T-cell (primary cell): ENCODE measurements at regions not wholly inside any gene's neighbourhood (a gene's known extent, or its start where the extent isn't known, plus 50 kb on each side); places are given as distances from the start of the nearest gene placed in this dataset.

Experiments
- ATAC-seq, 4 experiments: fragments of 200-7000 bp in 3 of 4; fragments of 150-1000 bp in 1 of 4; cut with Tn5 transposase; replicated peaks in 1 of 4; 1 replicate in 3 of 4; 2 replicates in 1 of 4; pipeline ENCODE4 v1.10.0; 2021; ENCODE audit warnings: moderate library complexity in 3 of 4, mild to moderate bottlenecking in 2 of 4, moderate number of reproducible peaks in 1 of 4
- CTCF ChIA-PET, 2 donors: fragments of 300-600 bp; sonication (Branson Sonifier 250); formaldehyde crosslinking; loops; one replicate each; lab custom pipeline; 2022; ENCODE audit warnings: antibody characterized with exemption in 2 of 2; lab: Charles Lee
- POLR2A ChIA-PET, 2 donors: fragments of 300-600 bp; sonication (Branson Sonifier 250); formaldehyde crosslinking; loops; one replicate each; lab custom pipeline; 2022; ENCODE audit warnings: antibody characterized with exemption in 2 of 2; lab: Charles Lee
- DNase-seq, 35 experiments: peaks; one replicate each; pipeline versions ENCODE4 v3.0.0 to v3.0.0-alpha.2; 2013 to 2023
- H3K27ac ChIP-seq: one replicate; pipeline ENCODE4 v1.5.1; 2013; ENCODE audit warnings: low read length
- H3K27me3 ChIP-seq, 2 experiments: replicated peaks in 1 of 2; 1 replicate in 1 of 2; 2 replicates in 1 of 2; pipeline versions ENCODE4 v1.6.1 to v1.7.0; 2013; ENCODE audit warnings: low read length in 1 of 2, mixed read lengths in 1 of 2; ENCODE audit not compliant: control insufficient read depth in 2 of 2, insufficient read depth in 2 of 2; ENCODE audit errors: extremely low read depth in 1 of 2
- H3K36me3 ChIP-seq, 2 donors: 1 replicate in 1 of 2; 2 replicates in 1 of 2; pipeline versions ENCODE4 v1.6.1 to v1.7.0; 2013; ENCODE audit warnings: low read length in 1 of 2; ENCODE audit not compliant: control insufficient read depth in 2 of 2, insufficient read depth in 1 of 2; ENCODE audit errors: extremely low read depth in 1 of 2
- H3K4me1 ChIP-seq, 2 experiments: 1 replicate in 1 of 2; 2 replicates in 1 of 2; pipeline versions ENCODE4 v1.6.1 to v1.7.0; 2013; ENCODE audit warnings: low read length in 2 of 2, mixed read lengths in 1 of 2; ENCODE audit not compliant: insufficient read depth in 2 of 2, control insufficient read depth in 1 of 2; ENCODE audit errors: extremely low read depth in 1 of 2
- H3K4me3 ChIP-seq, 2 donors: 1 replicate in 1 of 2; 2 replicates in 1 of 2; pipeline versions ENCODE4 v1.5.1 to v1.7.0; 2013; ENCODE audit warnings: mild to moderate bottlenecking in 2 of 2, low read length in 1 of 2, moderate library complexity in 1 of 2; ENCODE audit not compliant: control insufficient read depth in 1 of 2; ENCODE audit errors: extremely low read depth in 1 of 2
- H3K9me3 ChIP-seq: 2 replicates; pipeline ENCODE4 v1.7.0; 2013
- H3K27ac Mint-ChIP-seq, 2 donors: one replicate each; pipeline ENCODE4 v1.8.0; 2020 to 2021; ENCODE audit warnings: mild to moderate bottlenecking in 2 of 2, mixed read lengths in 2 of 2
- H3K27me3 Mint-ChIP-seq, 2 donors: one replicate each; pipeline ENCODE4 v1.8.0; 2021 to 2022; ENCODE audit warnings: mixed read lengths in 2 of 2
- H3K36me3 Mint-ChIP-seq: one replicate; pipeline ENCODE4 v1.8.0; 2021; ENCODE audit warnings: mixed read lengths
- H3K4me1 Mint-ChIP-seq, 3 donors: one replicate each; pipeline ENCODE4 v1.8.0; 2020 to 2022; ENCODE audit warnings: mixed read lengths in 3 of 3, mild to moderate bottlenecking in 1 of 3
- H3K4me3 Mint-ChIP-seq, 3 donors: one replicate each; pipeline ENCODE4 v1.8.0; 2020 to 2022; ENCODE audit warnings: mild to moderate bottlenecking in 3 of 3, mixed read lengths in 3 of 3, moderate library complexity in 3 of 3
- H3K9me3 Mint-ChIP-seq, 3 donors: one replicate each; pipeline ENCODE4 v1.8.0; 2020 to 2022; ENCODE audit warnings: mixed read lengths in 3 of 3
- WGBS: methylation state at CpG from one replicate; pipeline ENCODE4 v1.1.5; 2013; ENCODE audit warnings: missing lambda C conversion rate; ENCODE audit not compliant: insufficient coverage; 5-methylcytosine and 5-hydroxymethylcytosine counted together

- H3K9me3 ChIP-seq: no peaks in the 10 kb centered on the region
- H3K27me3 Mint-ChIP-seq: peaks cover 0 to 18% of the 10 kb centered on the region in 2 donors
- H3K36me3 ChIP-seq: no peaks in the 10 kb centered on the region
- 71% methylated on average over 18 of the region's 25 CpGs for WGBS
- H3K36me3 Mint-ChIP-seq: no peaks in the 10 kb centered on the region
- H3K27ac ChIP-seq: no peak overlapping the region
- H3K9me3 Mint-ChIP-seq: no peaks in the 10 kb centered on the region
- ChIA-PET CTCF (interaction anchor here in 1 of 2 donors (0.5 to 0.7 kb wide), 2 partner anchors 151 to 510 kb away, joined by 3 to 7 read pairs; no protein-coding TSS in a partner anchor), POLR2A (no interaction called here)
- DNase-seq: no peak
- no peak overlapping the region for H3K4me3 ChIP-seq
- H3K4me3 Mint-ChIP-seq: no peak overlapping the region
- peaks cover 0 to 15% of the 10 kb centered on the region in 2 experiments for H3K27me3 ChIP-seq
- no peaks in the 10 kb centered on the region for H3K4me1 Mint-ChIP-seq
- no peak for ATAC-seq
- no peak overlapping the region for H3K27ac Mint-ChIP-seq
- H3K4me1 ChIP-seq: no peaks in the 10 kb centered on the region
Measured at GRCh38 chr7:4631380-4632179, 50.5 kb upstream of the FOXK1 start.
